Panc1 (cell line): ENCODE measurements at regions not wholly inside any gene's neighbourhood (a gene's known extent, or its start where the extent isn't known, plus 50 kb on each side); places are given as distances from the start of the nearest gene placed in this dataset.

Source experiments
- ATAC-seq: fragments of 200-7000 bp; cut with Tn5 transposase; 2 replicates; pipeline ENCODE4 v1.9.1; 2020; ENCODE audit warnings: mild to moderate bottlenecking, moderate library complexity
- BruUV-seq: library from RNA; stranded (reverse); fragments of 400-500 nt; replicated peaks from 2 replicates; lab custom pipeline; 2021; lab: Mats Ljungman, UMichigan
- CTCF ChIA-PET: fragments of 300-600 bp; sonication (Branson Sonifier 250); formaldehyde crosslinking; loops from one replicate; lab custom pipeline; 2022; ENCODE audit warnings: antibody characterized with exemption; lab: Charles Lee
- POLR2A ChIA-PET: fragments of 300-600 bp; sonication (Branson Sonifier 250); formaldehyde crosslinking; loops from one replicate; lab custom pipeline; 2022; ENCODE audit warnings: antibody characterized with exemption; lab: Charles Lee
- DNase-seq: peaks from one replicate; pipeline ENCODE4 v3.0.0-alpha.2; 2010; ENCODE audit warnings: low read depth, low spot score
- H3K27ac ChIP-seq: 2 replicates; pipeline ENCODE4 v1.5.1; 2011; ENCODE audit warnings: mild to moderate bottlenecking, low read length, inconsistent platforms
- H3K27me3 ChIP-seq: fragments of 200-500 bp; sonication (Bioruptor generic); 2 replicates; pipeline ENCODE4 v1.6.0; 2014; ENCODE audit warnings: low read length, inconsistent platforms; ENCODE audit not compliant: control insufficient read depth, insufficient read depth
- H3K36me3 ChIP-seq: fragments of 200-500 bp; sonication (Bioruptor generic); 2 replicates; pipeline ENCODE4 v1.5.1; 2014; ENCODE audit warnings: inconsistent platforms, mild to moderate bottlenecking, low read length, moderate library complexity; ENCODE audit not compliant: control insufficient read depth, insufficient read depth
- H3K4me1 ChIP-seq: 2 replicates; pipeline ENCODE4 v1.5.1; 2011; ENCODE audit warnings: inconsistent platforms, mild to moderate bottlenecking, low read length, moderate library complexity; ENCODE audit not compliant: control insufficient read depth, insufficient read depth
- H3K4me3 ChIP-seq, 2 experiments: 2 replicates each; pipeline ENCODE4 v1.5.1; 2011 to 2012; ENCODE audit warnings: low read depth in 2 of 2, low read length in 2 of 2, mild to moderate bottlenecking in 2 of 2, inconsistent platforms in 1 of 2, moderate library complexity in 1 of 2
- H3K9me3 ChIP-seq: fragments of 200-500 bp; sonication (Bioruptor generic); 2 replicates; pipeline ENCODE4 v1.5.1; 2014; ENCODE audit warnings: low read depth, mild to moderate bottlenecking, inconsistent platforms, low read length, moderate library complexity; ENCODE audit not compliant: control insufficient read depth, insufficient read depth
- CTCF ChIP-seq: fragments of 450-650 bp; IDR thresholded peaks from 2 replicates; pipeline ENCODE4 v1.5.1; 2017; ENCODE audit warnings: mild to moderate bottlenecking
- POLR2AphosphoS5 ChIP-seq: IDR thresholded peaks from 2 replicates; pipeline ENCODE4 v1.6.1; 2012; ENCODE audit warnings: mild to moderate bottlenecking, low read depth, low read length, moderate library complexity
- REST ChIP-seq, 2 experiments: IDR thresholded peaks; 2 replicates each; pipeline ENCODE4 v1.6.1; 2011 to 2012; ENCODE audit warnings: low read depth in 2 of 2, control low read depth in 1 of 2, low read length in 1 of 2, mild to moderate bottlenecking in 1 of 2, moderate library complexity in 1 of 2; ENCODE audit not compliant: insufficient read depth in 1 of 2
- SIN3A ChIP-seq: IDR thresholded peaks from 2 replicates; pipeline ENCODE4 v1.6.1; 2012; ENCODE audit warnings: low read depth, mild to moderate bottlenecking, low read length, moderate library complexity, borderline replicate concordance; ENCODE audit not compliant: insufficient read depth
- TCF7L2 ChIP-seq: IDR thresholded peaks from 2 replicates; pipeline ENCODE4 v1.6.1; 2011; ENCODE audit warnings: mild to moderate bottlenecking, low read depth, low read length, inconsistent platforms
- in situ Hi-C: cut with HindIII; loops from 2 replicates; pipeline ENCODE4 v1.10.0; 2016; ENCODE audit warnings: low sequenced_read_pairs, low pct_unique_long_range_greater_than_20kb
- intact Hi-C: fragments of 100-400 bp; cut with micrococcal nuclease; formaldehyde crosslinking; loops from one replicate; pipeline ENCODE4 v1.10.0; 2022; ENCODE audit not compliant: unreplicated experiment

GRCh38 chr4:11507920-11508319, 79.2 kb upstream of the HS3ST1 start:
- no peak for TF ChIP-seq TCF7L2
- no peak for TF ChIP-seq CTCF
- TF ChIP-seq POLR2AphosphoS5, result no peak
- TF ChIP-seq REST (IDR thresholded peaks at IDR 0.05; ENCODE audit: insufficient read depth in 1 of 2, low read depth in 2 of 2, low read length in 1 of 2), result no peak
- TF ChIP-seq SIN3A, result no peak
- CTCF ChIA-PET, result no interaction called here
- Histone ChIP-seq H3K27ac (no peak overlapping the region), H3K9me3 (no peaks in the 10 kb centered on the region), H3K36me3 (no peaks in the 10 kb centered on the region), H3K27me3 (no peaks in the 10 kb centered on the region), H3K4me1 (peaks cover 3% of the 10 kb centered on the region), H3K4me3 (no peak overlapping the region)
- in situ Hi-C loops, result no loop called here
- POLR2A ChIA-PET, result no interaction called here
- BruUV-seq, result no TSS peak
- DNase-seq (no peak), ATAC-seq (no peak)
- intact Hi-C loops, result no loop called here

DNA sequence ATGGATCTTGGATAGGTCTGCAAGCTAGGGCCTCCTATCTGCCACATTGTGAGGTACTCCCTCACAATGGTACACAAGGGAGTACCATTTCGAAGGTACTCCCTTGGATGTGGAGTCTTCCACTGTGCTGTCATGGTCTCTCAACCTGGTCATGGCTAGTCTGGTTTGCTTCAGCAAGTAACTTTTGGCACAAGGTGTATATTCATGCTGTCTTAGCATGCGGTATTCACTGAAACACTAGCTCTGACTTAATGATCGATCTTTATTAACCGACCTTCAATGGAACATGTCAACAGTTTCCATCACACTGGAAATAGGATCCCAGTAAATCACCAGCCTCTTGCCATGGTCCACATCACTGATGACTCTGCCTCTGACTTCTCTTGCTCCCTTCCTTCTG, 77.5 kb upstream of the HS3ST1 start:
- no TSS peak for BruUV-seq
- H3K27ac ChIP-seq, result no peak overlapping the region; the same call in 1 of the 2 replicates
- no peak overlapping the region for H3K4me3 ChIP-seq
- no peak for DNase-seq
- H3K36me3 ChIP-seq, result no peaks in the 10 kb centered on the region
- ChIA-PET POLR2A (interaction anchor here (0.6 kb wide), 1 partner anchor 238 kb away, joined by 7 read pairs; no protein-coding TSS in a partner anchor), CTCF (no interaction called here)
- no peaks in the 10 kb centered on the region for H3K27me3 ChIP-seq
- no peak for ATAC-seq
- peaks cover 3% of the 10 kb centered on the region for H3K4me1 ChIP-seq
- intact Hi-C loops, result no loop called here
- TF ChIP-seq POLR2AphosphoS5, result no peak
- no peak for TF ChIP-seq TCF7L2
- TF ChIP-seq SIN3A, result no peak
- no peak for TF ChIP-seq REST (IDR thresholded peaks at IDR 0.05; ENCODE audit: insufficient read depth in 1 of 2, low read depth in 2 of 2, low read length in 1 of 2)
- no peak for TF ChIP-seq CTCF
- no peaks in the 10 kb centered on the region for H3K9me3 ChIP-seq
- in situ Hi-C loops, result no loop called here
